ENCODE measurements at regions not wholly inside any gene's neighbourhood (a gene's known extent, or its start where the extent isn't known, plus 50 kb on each side); places are given as distances from the start of the nearest gene placed in this dataset.

DNA sequence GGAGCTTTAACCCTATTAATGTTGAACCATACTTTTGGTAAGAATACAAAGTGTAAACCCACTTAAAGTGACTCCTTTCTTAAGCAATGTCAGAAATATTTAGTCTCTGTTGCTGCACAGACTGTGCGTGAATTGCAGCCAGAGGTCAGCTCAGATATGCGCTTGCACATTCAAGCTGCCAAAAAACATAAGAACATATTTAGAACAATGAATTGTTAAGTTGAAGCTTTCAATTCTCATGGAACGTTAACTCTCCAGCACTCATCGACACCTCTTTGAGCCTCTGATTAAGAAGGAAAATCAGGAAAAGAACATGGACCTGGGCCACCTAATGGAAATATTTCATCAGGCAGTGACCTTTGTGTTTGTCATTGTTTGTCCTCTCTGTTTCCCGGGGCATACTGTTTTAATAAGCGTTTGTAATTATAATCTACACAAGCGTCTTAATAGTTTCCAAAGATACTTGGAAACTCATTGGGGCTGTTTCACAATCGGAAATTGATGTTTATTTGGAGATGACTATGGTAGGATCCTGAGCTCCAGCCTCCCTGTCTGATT lies 193.0 kb upstream of the CELF2 start:
- DNase-seq (ENCODE audit: low spot score): no peak
- H3K9me3 Mint-ChIP-seq (ENCODE audit: unreplicated experiment): peaks cover 4% of the 10 kb centered on the region
- no peaks in the 10 kb centered on the region for H3K36me3 Mint-ChIP-seq (ENCODE audit: low read depth, unreplicated experiment)
- no peak overlapping the region for H3K4me3 Mint-ChIP-seq (ENCODE audit: unreplicated experiment)
- H3K27me3 Mint-ChIP-seq (ENCODE audit: unreplicated experiment): no peaks in the 10 kb centered on the region
- H3K27ac Mint-ChIP-seq (ENCODE audit: unreplicated experiment): no peak overlapping the region
- TF ChIP-seq, protein P1, sequence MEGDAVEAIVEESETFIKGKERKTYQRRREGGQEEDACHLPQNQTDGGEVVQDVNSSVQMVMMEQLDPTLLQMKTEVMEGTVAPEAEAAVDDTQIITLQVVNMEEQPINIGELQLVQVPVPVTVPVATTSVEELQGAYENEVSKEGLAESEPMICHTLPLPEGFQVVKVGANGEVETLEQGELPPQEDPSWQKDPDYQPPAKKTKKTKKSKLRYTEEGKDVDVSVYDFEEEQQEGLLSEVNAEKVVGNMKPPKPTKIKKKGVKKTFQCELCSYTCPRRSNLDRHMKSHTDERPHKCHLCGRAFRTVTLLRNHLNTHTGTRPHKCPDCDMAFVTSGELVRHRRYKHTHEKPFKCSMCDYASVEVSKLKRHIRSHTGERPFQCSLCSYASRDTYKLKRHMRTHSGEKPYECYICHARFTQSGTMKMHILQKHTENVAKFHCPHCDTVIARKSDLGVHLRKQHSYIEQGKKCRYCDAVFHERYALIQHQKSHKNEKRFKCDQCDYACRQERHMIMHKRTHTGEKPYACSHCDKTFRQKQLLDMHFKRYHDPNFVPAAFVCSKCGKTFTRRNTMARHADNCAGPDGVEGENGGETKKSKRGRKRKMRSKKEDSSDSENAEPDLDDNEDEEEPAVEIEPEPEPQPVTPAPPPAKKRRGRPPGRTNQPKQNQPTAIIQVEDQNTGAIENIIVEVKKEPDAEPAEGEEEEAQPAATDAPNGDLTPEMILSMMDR (IDR thresholded peaks at IDR 0.05; ENCODE audit: unreplicated experiment): no peak
- no peaks in the 10 kb centered on the region for H3K4me1 Mint-ChIP-seq (ENCODE audit: unreplicated experiment)

DNA sequence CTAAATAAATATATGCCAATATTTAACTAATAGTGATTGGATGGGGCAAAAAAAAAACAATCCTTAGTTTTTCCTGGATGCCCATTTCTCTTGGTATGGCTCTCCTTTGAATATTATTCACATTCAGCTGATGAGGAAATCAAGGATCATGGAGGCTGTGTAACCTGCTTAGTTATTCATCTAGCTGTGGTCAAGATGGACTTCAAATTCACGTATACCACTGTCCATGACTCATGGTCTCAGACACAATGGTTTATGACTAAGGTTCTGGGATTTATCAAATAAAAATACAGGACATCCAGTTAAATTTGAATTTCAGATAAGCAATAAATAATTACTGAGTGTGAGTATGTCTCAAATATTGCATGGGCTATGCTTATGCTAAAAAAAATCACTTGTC lies 191.5 kb upstream of the CELF2 start:
- Mint-ChIP-seq H3K9me3 (ENCODE audit: unreplicated experiment) (no peaks in the 10 kb centered on the region), H3K4me3 (ENCODE audit: unreplicated experiment) (no peak overlapping the region), H3K27me3 (ENCODE audit: unreplicated experiment) (no peaks in the 10 kb centered on the region), H3K27ac (ENCODE audit: unreplicated experiment) (no peak overlapping the region), H3K36me3 (ENCODE audit: low read depth, unreplicated experiment) (no peaks in the 10 kb centered on the region), H3K4me1 (ENCODE audit: unreplicated experiment) (no peaks in the 10 kb centered on the region)
- no peak for DNase-seq (ENCODE audit: low spot score)
- TF ChIP-seq, protein P1 (IDR thresholded peaks at IDR 0.05; ENCODE audit: unreplicated experiment): no peak

- Mint-ChIP-seq H3K4me3 (ENCODE audit: unreplicated experiment) (no peak overlapping the region), H3K27ac (ENCODE audit: unreplicated experiment) (no peak overlapping the region), H3K9me3 (ENCODE audit: unreplicated experiment) (no peaks in the 10 kb centered on the region), H3K4me1 (ENCODE audit: unreplicated experiment) (no peaks in the 10 kb centered on the region), H3K27me3 (ENCODE audit: unreplicated experiment) (no peaks in the 10 kb centered on the region), H3K36me3 (ENCODE audit: low read depth, unreplicated experiment) (no peaks in the 10 kb centered on the region)
- TF ChIP-seq, protein P1 (IDR thresholded peaks at IDR 0.05; ENCODE audit: unreplicated experiment): no peak
- DNase-seq (ENCODE audit: low spot score): no peak
These were observed 189.0 kb upstream of the CELF2 start for GRCh38 chr10:10828623-10829022.

DNA sequence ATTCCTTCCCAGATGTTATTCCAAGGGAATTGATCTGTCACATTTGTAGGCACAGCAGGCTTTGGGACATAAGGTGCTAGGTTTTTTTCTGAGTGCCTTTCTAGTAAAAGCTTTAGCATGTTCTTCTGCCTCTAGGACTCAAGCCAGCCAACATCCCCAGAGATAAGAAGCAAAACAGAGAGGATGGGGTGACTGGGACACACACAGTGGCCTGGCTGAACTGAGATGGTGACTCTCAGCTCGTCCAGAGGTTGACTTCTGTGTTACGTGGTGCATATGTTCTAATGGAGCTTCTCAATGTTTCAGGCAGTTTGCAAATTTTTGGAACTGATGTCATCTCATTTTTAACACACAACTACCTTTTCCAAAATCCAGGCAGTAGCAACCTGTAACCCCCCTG lies 188.1 kb upstream of the CELF2 start:
- Mint-ChIP-seq H3K9me3 (ENCODE audit: unreplicated experiment) (no peaks in the 10 kb centered on the region), H3K4me1 (ENCODE audit: unreplicated experiment) (no peaks in the 10 kb centered on the region), H3K27ac (ENCODE audit: unreplicated experiment) (no peak overlapping the region), H3K27me3 (ENCODE audit: unreplicated experiment) (no peaks in the 10 kb centered on the region), H3K4me3 (ENCODE audit: unreplicated experiment) (no peak overlapping the region), H3K36me3 (ENCODE audit: low read depth, unreplicated experiment) (no peaks in the 10 kb centered on the region)
- no peak for DNase-seq (ENCODE audit: low spot score)
- TF ChIP-seq, protein P1 (IDR thresholded peaks at IDR 0.05; ENCODE audit: unreplicated experiment): no peak

DNA sequence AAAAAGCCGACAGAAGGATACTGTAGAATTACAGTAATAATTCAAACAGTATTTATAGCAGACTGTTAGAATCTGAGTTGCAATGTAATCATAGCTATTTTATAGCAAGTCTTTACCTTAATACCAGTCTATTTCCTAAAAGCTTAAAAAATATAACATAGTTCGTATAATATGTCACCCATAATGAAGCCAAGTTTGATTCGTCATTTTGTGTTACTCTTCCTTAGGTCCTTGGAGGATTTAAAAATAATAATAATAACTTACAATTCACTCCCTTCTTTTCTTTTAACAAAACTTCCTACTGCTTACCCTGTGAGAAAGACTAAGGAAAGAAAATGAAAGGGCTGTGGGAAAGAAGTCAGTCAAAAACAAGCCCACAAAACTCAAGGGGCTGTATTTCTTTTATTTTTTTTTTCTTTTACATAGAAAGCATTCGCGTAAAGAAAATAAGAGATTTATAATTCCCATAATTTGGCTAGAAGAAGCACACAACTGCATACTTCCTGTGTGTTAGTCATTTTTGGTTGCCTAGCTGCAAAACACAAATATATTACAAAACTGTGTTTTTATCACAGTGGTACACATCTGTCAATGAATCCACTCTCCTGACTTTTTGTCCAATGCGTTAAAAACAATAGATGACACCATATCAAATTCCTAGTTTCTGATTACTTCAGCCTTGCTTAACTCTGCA lies 187.2 kb upstream of the CELF2 start:
- H3K27ac Mint-ChIP-seq (ENCODE audit: unreplicated experiment): no peak overlapping the region
- H3K4me3 Mint-ChIP-seq (ENCODE audit: unreplicated experiment): no peak overlapping the region
- H3K27me3 Mint-ChIP-seq (ENCODE audit: unreplicated experiment): no peaks in the 10 kb centered on the region
- H3K36me3 Mint-ChIP-seq (ENCODE audit: low read depth, unreplicated experiment): no peaks in the 10 kb centered on the region
- TF ChIP-seq, protein P1 (IDR thresholded peaks at IDR 0.05; ENCODE audit: unreplicated experiment): no peak
- no peak for DNase-seq (ENCODE audit: low spot score)
- H3K9me3 Mint-ChIP-seq (ENCODE audit: unreplicated experiment): no peaks in the 10 kb centered on the region
- no peaks in the 10 kb centered on the region for H3K4me1 Mint-ChIP-seq (ENCODE audit: unreplicated experiment)
